Activated CD8-positive, alpha-beta memory T cell treated with anti-CD3 and anti-CD28 coated beads for 36 hours (primary cell): ENCODE measurements at regions not wholly inside any gene's neighbourhood (a gene's known extent, or its start where the extent isn't known, plus 50 kb on each side); places are given as distances from the start of the nearest gene placed in this dataset.

ENCODE experiments used
- CTCF ChIA-PET: fragments of 350-600 bp; sonication (Branson Sonifier 250); formaldehyde crosslinking; loops from one replicate; lab custom pipeline; 2021; ENCODE audit warnings: antibody characterized with exemption; lab: Charles Lee
- POLR2A ChIA-PET: fragments of 350-600 bp; sonication (Branson Sonifier 250); formaldehyde crosslinking; loops from one replicate; lab custom pipeline; 2021; ENCODE audit warnings: antibody characterized with exemption; lab: Charles Lee

GRCh38 chr4:115920637-115921036 is 807.2 kb upstream of the NDST4 start:
- CTCF ChIA-PET: no interaction called here
- POLR2A ChIA-PET: no interaction called here

DNA sequence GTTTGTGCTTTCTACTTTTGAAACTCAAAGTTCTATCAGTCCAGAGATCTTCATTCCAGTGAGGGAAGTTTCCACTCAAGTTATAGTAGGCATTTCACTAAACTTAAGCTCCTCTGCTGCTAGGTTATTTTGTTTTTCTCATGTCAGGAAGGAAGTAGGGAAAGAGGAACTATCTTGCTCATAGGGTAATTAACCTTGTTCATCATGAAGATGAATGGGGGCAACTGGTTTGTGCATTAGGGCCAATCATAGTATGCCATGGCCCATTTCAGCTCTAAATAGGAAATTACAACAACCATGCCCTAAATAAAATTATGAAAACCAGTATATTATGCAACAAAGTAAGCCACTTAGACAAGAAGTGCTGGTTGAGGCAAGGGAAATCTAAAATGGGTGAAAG is 804.7 kb upstream of the NDST4 start:
- POLR2A ChIA-PET: no interaction called here
- CTCF ChIA-PET: no interaction called here

- ChIA-PET CTCF (interaction anchor here (0.7 kb wide), 1 partner anchor 987 kb away, joined by 3 read pairs; no protein-coding TSS in a partner anchor), POLR2A (no interaction called here)
Measured at GRCh38 chr4:115906428-115906827, 793.0 kb upstream of the NDST4 start.

GRCh38 chr4:115883847-115884246 is 770.4 kb upstream of the NDST4 start:
- ChIA-PET POLR2A (no interaction called here), CTCF (no interaction called here)

DNA sequence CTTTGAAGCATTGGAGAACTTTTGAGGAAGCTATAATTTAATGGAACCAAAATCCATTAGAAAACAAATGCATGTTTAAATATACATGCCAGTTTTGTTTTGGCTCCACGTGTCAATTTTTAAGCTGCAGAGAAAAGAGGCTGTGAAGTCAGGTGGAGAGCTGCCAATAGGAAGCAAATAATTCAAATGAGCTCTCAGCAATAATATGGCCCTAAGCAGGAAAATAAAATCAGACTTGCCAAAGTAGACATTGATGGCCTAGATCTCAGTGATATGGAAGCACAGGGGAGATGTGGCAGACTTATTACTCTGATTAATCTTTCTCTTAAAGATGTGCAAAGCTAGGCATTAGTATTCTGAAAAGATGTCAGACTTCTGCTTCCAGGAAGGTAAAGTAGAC is 769.8 kb upstream of the NDST4 start:
- CTCF ChIA-PET: no interaction called here

DNA sequence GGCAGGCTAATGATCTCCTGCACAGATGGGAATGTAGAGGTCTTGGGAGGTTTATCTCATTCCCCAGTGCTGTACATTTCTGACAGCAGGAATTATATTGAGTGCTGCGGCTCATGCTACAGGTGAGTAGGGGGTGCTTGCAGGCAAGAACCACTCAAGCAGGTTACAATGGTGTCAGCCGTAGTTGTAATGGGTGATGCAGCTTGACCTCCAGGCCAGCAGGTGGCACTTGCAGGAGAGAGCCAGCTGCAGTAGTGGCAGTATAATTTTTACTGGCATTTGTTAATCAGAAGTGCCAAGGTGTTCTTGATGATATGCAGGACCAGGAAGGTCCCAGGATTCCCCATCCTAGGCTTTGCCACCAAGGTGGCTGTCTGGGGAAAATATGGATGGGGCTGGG is 759.6 kb upstream of the NDST4 start:
- ChIA-PET CTCF (no interaction called here), POLR2A (no interaction called here)

More for the DNA sequence above, 769.8 kb upstream of the NDST4 start:
- POLR2A ChIA-PET: no interaction called here

DNA sequence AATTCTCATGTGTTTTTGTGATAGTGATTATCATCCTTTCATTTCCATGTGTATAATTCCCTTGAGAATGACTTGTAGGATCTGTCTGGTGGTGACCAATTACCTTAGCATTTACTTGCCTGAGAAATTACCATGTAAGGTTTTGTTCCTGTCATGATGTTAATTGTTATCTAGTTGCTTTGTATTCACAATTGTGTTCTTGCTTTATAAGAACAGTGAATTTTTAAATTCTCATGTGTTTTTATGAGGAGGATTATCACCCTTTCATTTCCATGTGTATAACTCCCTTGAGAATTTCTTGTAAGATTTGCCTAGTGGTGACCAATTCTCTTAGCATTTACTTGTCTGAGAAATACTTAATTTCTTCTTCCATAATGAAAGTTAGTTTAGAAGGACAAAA is 758.2 kb upstream of the NDST4 start:
- ChIA-PET POLR2A (no interaction called here), CTCF (no interaction called here)

- POLR2A ChIA-PET: no interaction called here
- CTCF ChIA-PET: no interaction called here
Measured at GRCh38 chr4:115866364-115866896, 753.0 kb upstream of the NDST4 start.

GRCh38 chr4:115865736-115866135 is 752.3 kb upstream of the NDST4 start:
- ChIA-PET CTCF (no interaction called here), POLR2A (no interaction called here)

DNA sequence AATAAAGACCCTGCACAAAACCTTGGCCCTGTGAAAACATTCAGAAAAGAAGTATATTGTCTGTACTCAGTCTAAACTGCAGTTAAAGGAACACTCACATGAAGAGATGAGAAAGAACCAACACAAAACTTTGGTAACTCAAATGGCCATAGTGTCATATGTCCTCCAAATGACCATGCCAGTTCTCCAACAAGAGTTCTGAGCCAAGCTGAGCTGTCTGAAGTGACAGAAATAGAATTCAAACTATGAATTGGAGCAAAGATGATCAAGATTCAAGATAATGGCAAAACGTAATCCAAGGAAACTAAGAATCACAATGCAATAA is 739.3 kb upstream of the NDST4 start:
- ChIA-PET CTCF (no interaction called here), POLR2A (no interaction called here)

GRCh38 chr4:115851918-115852766 is 738.7 kb upstream of the NDST4 start:
- ChIA-PET CTCF (no interaction called here), POLR2A (no interaction called here)

- CTCF ChIA-PET: no interaction called here
Measured at GRCh38 chr4:115850799-115851509, 737.5 kb upstream of the NDST4 start.

GRCh38 chr4:115844180-115844579 is 730.8 kb upstream of the NDST4 start:
- CTCF ChIA-PET: no interaction called here
- POLR2A ChIA-PET: no interaction called here

More at GRCh38 chr4:115850799-115851509, 737.5 kb upstream of the NDST4 start:
- POLR2A ChIA-PET: no interaction called here

GRCh38 chr4:115841871-115842270 is 728.5 kb upstream of the NDST4 start:
- POLR2A ChIA-PET: no interaction called here
- CTCF ChIA-PET: no interaction called here

DNA sequence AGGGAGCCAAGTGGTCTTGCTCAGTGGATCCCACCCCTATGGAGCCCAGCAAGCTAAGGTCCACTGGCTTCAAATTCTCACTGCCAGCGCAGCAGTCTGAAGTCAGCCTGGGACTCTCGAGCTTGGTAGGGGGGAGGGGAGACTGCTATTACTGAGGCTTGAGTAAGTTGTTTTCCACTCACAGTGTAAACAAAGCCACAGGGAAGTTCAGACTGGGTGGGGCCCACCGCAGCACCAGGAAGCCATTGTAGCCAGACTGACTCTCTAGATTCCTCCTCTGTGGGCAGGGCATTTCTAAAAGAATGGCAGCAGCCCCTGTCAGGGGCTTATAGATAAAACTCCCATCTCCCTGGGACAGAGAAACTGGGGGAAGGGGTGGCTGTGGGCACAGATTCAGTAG is 721.0 kb upstream of the NDST4 start:
- CTCF ChIA-PET: no interaction called here

DNA sequence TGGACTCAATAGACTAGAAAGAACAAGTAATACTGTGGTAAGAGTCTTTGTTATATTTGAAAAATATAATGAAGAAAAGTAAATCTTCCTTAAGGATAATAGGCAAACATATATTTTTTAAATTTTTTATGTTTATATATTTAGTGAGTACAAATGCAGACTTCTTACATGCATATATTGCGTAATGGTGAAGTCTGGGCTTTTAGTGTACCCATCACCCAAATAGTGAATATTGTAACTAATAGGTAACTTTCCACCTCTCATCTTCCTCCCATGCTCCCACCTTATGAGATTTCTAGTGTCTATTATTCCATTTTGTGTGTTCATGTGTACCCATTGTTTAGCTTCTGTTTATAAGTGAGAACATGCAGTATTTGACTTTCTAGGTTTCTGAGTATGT is 711.2 kb upstream of the NDST4 start:
- CTCF ChIA-PET: no interaction called here
- POLR2A ChIA-PET: no interaction called here

More for the DNA sequence above, 721.0 kb upstream of the NDST4 start:
- POLR2A ChIA-PET: no interaction called here

DNA sequence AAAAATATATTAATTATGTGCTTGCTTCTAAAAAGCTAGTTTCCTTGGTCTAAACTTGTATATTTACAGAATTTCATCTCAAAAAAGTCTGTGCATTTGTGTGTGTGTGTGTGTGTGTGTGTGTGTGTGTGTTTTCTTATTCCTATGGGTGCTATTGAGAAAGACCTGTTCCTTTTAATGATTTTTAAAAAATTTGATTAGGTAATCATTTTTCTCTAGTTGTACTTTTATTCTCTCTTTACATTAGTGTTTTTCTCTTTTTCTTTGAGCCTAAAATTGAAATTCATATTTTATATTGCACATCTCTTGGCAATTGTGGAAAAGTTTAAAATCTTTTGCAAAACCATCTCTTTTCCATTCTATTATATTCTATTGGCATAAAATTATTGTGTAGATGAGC is 690.4 kb upstream of the NDST4 start:
- POLR2A ChIA-PET: no interaction called here
- CTCF ChIA-PET: no interaction called here

DNA sequence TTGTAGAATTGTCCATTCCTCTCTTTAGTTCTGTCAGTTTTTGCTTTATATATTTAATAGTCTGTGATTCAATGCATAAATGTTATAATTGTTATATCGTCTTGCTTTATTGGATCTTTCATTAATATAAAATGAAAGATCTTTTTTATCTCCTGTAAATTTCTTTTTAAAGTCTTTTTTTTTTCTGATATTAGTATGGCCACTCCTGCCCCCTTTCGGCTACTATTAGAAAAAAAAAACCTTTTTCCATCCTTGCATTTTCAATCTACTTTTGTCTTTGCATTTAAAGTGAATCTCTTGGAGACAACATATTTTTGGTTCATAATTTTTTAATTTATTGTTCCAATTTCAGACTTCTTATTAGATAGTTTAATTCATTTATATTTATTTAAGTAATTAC is 677.4 kb upstream of the NDST4 start:
- ChIA-PET CTCF (no interaction called here), POLR2A (no interaction called here)

GRCh38 chr4:115781528-115782146 is 668.2 kb upstream of the NDST4 start:
- ChIA-PET POLR2A (no interaction called here), CTCF (interaction anchor here (1.4 kb wide), 1 partner anchor 25 kb away, joined by 3 read pairs; no protein-coding TSS in a partner anchor)

DNA sequence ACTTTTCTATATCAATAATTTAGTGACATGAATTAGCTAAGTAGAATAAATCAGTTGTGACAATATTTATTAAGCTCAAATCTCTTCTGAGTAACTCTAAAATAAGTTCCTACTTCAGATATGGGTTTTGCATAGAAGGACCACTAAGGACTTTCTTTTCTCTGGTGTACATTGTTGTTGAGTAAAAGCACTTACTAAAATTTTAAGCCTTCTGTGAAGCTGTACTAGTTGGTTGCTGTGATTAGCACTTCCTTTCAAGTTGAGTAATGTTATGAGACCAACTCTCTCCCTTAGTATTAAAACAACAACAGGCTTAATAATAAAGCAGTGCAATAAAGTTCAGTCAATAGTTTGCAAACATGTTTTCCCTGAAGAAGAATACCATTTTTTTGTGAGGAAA is 667.4 kb upstream of the NDST4 start:
- POLR2A ChIA-PET: no interaction called here
- CTCF ChIA-PET: interaction anchor here (1.4 kb wide), 1 partner anchor 26 kb away, joined by 3 read pairs; no protein-coding TSS in a partner anchor
